GM23338 (cell line): ENCODE measurements at regions not wholly inside any gene's neighbourhood (a gene's known extent, or its start where the extent isn't known, plus 50 kb on each side); places are given as distances from the start of the nearest gene placed in this dataset.

Source experiments
- CREB1 ChIP-seq: fragments of 250-450 bp; sonication (Bioruptor Pico); IDR thresholded peaks from 2 replicates; pipeline ENCODE4 v1.5.0; 2020; ENCODE audit warnings: low read depth, mild to moderate bottlenecking, moderate library complexity
- CTCF ChIP-seq, 2 experiments: fragments of 200-600 bp in 1 of 2; sonication (generic) in 1 of 2; conservative IDR thresholded peaks; 2 replicates each; pipeline versions ENCODE4 v1.5.1 to v1.6.1; 2016 to 2017; ENCODE audit warnings: antibody characterized with exemption in 2 of 2, low read depth in 2 of 2, mild to moderate bottlenecking in 2 of 2, moderate library complexity in 1 of 2
- EZH2 ChIP-seq: fragments of 200-600 bp; sonication (generic); IDR thresholded peaks from one replicate; pipeline ENCODE4 v1.8.0; 2017; ENCODE audit warnings: antibody characterized with exemption, mild to moderate bottlenecking, low read depth; ENCODE audit not compliant: unreplicated experiment
- JUNB ChIP-seq: IDR thresholded peaks from one replicate; pipeline ENCODE4 v1.6.1; 2016; ENCODE audit warnings: antibody characterized with exemption; ENCODE audit not compliant: unreplicated experiment
- POLR2AphosphoS5 ChIP-seq: IDR thresholded peaks from 2 replicates; pipeline ENCODE4 v1.6.1; 2016; ENCODE audit warnings: antibody characterized with exemption, low read depth
- REST ChIP-seq: IDR thresholded peaks from one replicate; pipeline ENCODE4 v1.6.1; 2018; ENCODE audit warnings: antibody characterized with exemption; ENCODE audit not compliant: unreplicated experiment

- TF ChIP-seq EZH2: no peak
- TF ChIP-seq CTCF (conservative IDR thresholded peaks at IDR 0.05; ENCODE audit: low read depth in 2 of 2): no peak
- no peak for TF ChIP-seq POLR2AphosphoS5
- no peak for TF ChIP-seq REST
- no peak for TF ChIP-seq CREB1
- no peak for TF ChIP-seq JUNB
These were observed 474.1 kb upstream of the KCNMB2 start for GRCh38 chr3:178062126-178062525.
